Vagina (tissue), 2 donors: ENCODE measurements at regions not wholly inside any gene's neighbourhood (a gene's known extent, or its start where the extent isn't known, plus 50 kb on each side); places are given as distances from the start of the nearest gene placed in this dataset.

Source experiments
- POLR2A ChIP-seq, 2 donors: fragments of 450-650 bp; IDR thresholded peaks; one replicate each; pipeline ENCODE4 v1.6.1; 2017; ENCODE audit warnings: antibody characterized with exemption in 2 of 2, mild to moderate bottlenecking in 2 of 2, moderate library complexity in 2 of 2
- TF ChIP-seq, protein P1 (sequence below), 3 experiments: fragments of 450-650 bp in 2 of 3; fragments of 200-600 bp in 1 of 3; sonication (generic) in 1 of 3; IDR thresholded peaks; one replicate each; pipeline ENCODE4 v1.5.1; 2017 to 2019; ENCODE audit warnings: antibody characterized with exemption in 3 of 3, mild to moderate bottlenecking in 2 of 3, moderate library complexity in 2 of 3

DNA sequence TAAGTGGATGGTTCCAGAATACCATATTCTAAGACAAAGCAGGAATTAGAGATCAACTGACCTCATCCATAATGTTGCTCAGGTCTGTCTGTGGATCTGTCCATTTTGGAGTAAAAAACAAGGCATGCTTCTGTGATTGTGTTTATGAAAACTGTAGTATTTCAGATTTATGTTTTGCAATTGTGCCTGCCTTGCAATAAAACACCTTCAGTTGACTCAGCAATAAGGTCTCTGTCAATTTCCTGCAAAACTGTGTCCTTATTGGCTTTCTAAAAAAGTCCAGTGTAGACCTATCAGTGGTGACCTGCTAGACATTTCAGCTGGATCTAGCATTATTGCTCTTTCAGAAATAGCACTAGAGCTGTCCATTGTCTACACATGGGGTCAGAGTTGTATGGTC lies 409.5 kb upstream of the AZI2 start:
- TF ChIP-seq, protein P1, sequence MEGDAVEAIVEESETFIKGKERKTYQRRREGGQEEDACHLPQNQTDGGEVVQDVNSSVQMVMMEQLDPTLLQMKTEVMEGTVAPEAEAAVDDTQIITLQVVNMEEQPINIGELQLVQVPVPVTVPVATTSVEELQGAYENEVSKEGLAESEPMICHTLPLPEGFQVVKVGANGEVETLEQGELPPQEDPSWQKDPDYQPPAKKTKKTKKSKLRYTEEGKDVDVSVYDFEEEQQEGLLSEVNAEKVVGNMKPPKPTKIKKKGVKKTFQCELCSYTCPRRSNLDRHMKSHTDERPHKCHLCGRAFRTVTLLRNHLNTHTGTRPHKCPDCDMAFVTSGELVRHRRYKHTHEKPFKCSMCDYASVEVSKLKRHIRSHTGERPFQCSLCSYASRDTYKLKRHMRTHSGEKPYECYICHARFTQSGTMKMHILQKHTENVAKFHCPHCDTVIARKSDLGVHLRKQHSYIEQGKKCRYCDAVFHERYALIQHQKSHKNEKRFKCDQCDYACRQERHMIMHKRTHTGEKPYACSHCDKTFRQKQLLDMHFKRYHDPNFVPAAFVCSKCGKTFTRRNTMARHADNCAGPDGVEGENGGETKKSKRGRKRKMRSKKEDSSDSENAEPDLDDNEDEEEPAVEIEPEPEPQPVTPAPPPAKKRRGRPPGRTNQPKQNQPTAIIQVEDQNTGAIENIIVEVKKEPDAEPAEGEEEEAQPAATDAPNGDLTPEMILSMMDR (IDR thresholded peaks at IDR 0.05) = no peak
- no peak for TF ChIP-seq POLR2A (IDR thresholded peaks at IDR 0.05)
